ENCODE measurements at regions not wholly inside any gene's neighbourhood (a gene's known extent, or its start where the extent isn't known, plus 50 kb on each side); places are given as distances from the start of the nearest gene placed in this dataset.

DNA sequence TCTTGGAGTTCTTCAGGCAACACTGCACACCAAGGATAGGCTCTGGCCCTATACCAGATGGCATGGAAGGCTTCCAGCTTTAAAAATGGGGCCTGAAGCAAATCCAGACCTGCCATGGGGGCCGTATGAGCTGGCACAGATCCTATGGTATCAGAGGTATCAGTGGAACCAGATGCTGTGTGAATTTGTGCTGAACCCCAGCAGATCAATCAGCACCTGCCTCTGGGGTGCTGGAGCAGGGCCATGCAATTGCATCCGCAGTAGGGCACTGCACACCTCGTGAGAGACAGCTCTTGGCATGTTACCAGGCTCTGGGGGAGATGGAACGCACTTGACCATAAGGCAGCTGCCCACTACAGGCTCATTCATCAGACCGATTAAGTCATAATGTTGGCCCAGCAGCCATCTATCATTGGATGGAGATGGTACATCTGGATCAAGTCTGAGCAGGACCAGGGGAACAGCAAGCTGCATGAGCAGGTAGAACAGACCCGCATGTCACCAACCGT, 221.5 kb downstream of the MYLK4 start:
- 40 to 53% (median 50%) methylated on average over 4 to 7 of the region's 7 CpGs for WGBS, 4 donors
- no peak for ATAC-seq
- peaks cover 0 to 17% (median 4%) of the 10 kb centered on the region in 12 donors for H3K9me3 ChIP-seq
- peaks cover 0 to 3% (median 0%) of the 10 kb centered on the region in 12 donors for H3K4me1 ChIP-seq
- H3K4me3 ChIP-seq = no peak overlapping the region
- TF ChIP-seq POLR2A (IDR thresholded peaks at IDR 0.05) = no peak
- TF ChIP-seq, protein P1, sequence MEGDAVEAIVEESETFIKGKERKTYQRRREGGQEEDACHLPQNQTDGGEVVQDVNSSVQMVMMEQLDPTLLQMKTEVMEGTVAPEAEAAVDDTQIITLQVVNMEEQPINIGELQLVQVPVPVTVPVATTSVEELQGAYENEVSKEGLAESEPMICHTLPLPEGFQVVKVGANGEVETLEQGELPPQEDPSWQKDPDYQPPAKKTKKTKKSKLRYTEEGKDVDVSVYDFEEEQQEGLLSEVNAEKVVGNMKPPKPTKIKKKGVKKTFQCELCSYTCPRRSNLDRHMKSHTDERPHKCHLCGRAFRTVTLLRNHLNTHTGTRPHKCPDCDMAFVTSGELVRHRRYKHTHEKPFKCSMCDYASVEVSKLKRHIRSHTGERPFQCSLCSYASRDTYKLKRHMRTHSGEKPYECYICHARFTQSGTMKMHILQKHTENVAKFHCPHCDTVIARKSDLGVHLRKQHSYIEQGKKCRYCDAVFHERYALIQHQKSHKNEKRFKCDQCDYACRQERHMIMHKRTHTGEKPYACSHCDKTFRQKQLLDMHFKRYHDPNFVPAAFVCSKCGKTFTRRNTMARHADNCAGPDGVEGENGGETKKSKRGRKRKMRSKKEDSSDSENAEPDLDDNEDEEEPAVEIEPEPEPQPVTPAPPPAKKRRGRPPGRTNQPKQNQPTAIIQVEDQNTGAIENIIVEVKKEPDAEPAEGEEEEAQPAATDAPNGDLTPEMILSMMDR (IDR thresholded peaks at IDR 0.05) = no peak
- no peaks in the 10 kb centered on the region for H3K36me3 ChIP-seq
- H3K27me3 ChIP-seq = peaks cover 0 to 5% (median 0%) of the 10 kb centered on the region in 9 donors
- no peak overlapping the region for H3K27ac ChIP-seq
- no peak for DNase-seq
- intact Hi-C loops (cut with DNase I) = no loop called here

DNA sequence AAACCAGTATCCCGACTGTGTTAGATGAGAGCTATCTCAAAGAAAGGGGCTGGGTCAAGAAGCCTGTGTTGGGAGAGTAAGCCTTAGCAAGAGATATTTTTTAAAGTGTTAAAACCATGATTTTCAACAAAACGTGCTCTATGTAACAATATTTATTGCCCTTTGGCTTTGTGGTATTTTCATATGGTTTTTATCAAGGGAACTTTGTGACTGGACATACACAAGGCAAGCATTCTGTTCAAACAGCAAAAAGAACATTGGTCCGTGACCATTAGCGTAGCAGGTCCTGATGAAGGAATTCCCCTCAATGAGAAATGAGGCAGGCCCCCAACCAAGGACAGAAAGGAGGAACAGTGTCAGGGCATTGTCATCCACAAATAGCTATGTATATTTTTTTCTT, 222.6 kb downstream of the MYLK4 start:
- intact Hi-C loops (cut with DNase I) = no loop called here
- Histone ChIP-seq H3K9me3 (peaks cover 0 to 19% (median 6%) of the 10 kb centered on the region in 12 donors), H3K27ac (no peak overlapping the region), H3K4me3 (no peak overlapping the region), H3K4me1 (no peaks in the 10 kb centered on the region), H3K36me3 (no peaks in the 10 kb centered on the region), H3K27me3 (peaks cover 0 to 5% (median 0%) of the 10 kb centered on the region in 9 donors)
- TF ChIP-seq POLR2A (IDR thresholded peaks at IDR 0.05) = no peak
- TF ChIP-seq, protein P1 (IDR thresholded peaks at IDR 0.05) = no peak
- ATAC-seq = no peak
- DNase-seq = no peak
- 59 to 89% (median 86%) methylated on average over 4 of the region's 4 CpGs for WGBS, 4 donors

DNA sequence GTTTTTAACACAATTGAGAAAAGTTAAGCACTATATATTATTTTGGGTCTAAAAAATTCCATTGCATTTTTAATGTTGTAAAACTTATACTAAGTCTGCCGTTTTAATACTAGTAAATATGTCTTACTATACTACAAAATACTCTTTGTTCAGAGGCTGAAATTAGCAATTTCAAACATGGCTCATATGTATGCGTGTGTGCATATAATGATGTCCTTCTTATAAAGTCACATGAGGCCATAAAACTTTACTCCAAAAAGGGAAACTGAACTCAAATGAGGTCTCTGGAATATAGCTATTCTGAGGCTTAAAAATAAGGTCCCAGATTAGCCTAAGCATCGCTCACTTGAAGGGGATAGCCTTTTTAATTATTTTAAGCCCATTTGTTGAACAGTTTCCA, 224.0 kb downstream of the MYLK4 start:
- no peak for TF ChIP-seq POLR2A (IDR thresholded peaks at IDR 0.05)
- TF ChIP-seq, protein P1 (IDR thresholded peaks at IDR 0.05) = no peak
- intact Hi-C loops (cut with DNase I) = no loop called here
- Histone ChIP-seq H3K36me3 (no peaks in the 10 kb centered on the region), H3K27ac (no peak overlapping the region), H3K4me1 (peaks cover 0 to 9% (median 0%) of the 10 kb centered on the region in 12 donors), H3K4me3 (no peak overlapping the region), H3K27me3 (peaks cover 0 to 5% (median 0%) of the 10 kb centered on the region in 9 donors), H3K9me3 (peaks cover 0 to 11% (median 3%) of the 10 kb centered on the region in 12 donors)
- ATAC-seq = no peak
- DNase-seq = no peak
- 84 to 89% (median 87%) methylated on average over 3 of the region's 3 CpGs for WGBS, 4 donors

DNA sequence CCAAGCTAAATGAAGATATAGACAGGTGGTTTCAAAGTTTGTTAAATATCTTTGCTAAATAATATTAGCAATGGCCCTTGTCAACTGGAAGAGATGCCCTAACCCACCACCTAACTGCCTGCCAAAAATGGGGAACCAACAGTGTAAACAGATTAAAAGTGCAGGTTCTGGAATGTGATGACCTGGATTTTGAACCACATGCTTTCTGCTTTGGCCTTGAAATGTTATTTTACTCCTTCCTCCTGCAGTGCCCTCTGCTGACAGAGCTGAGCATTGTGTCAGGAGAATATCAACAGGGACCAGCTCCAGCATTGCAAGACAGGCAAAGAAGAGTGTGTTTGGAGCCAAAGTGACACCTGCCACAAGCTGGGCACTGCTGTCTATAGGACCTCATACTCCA, 226.6 kb downstream of the MYLK4 start:
- no peak for DNase-seq
- H3K27ac ChIP-seq = no peak overlapping the region
- peaks cover 0 to 28% (median 12%) of the 10 kb centered on the region in 12 donors for H3K9me3 ChIP-seq
- intact Hi-C loops (cut with DNase I) = no loop called here
- H3K4me3 ChIP-seq = no peak overlapping the region
- TF ChIP-seq, protein P1 (IDR thresholded peaks at IDR 0.05) = peak in 1 of 12 donors; percentile 5
- TF ChIP-seq POLR2A (IDR thresholded peaks at IDR 0.05) = no peak
- peaks cover 0 to 8% (median 0%) of the 10 kb centered on the region in 9 donors for H3K27me3 ChIP-seq
- no peak for ATAC-seq
- no peaks in the 10 kb centered on the region for H3K36me3 ChIP-seq
- peaks cover 0 to 9% (median 0%) of the 10 kb centered on the region in 12 donors for H3K4me1 ChIP-seq
